GM12872 (cell line): ENCODE measurements at regions not wholly inside any gene's neighbourhood (a gene's known extent, or its start where the extent isn't known, plus 50 kb on each side); places are given as distances from the start of the nearest gene placed in this dataset.

Experiments used
- TF ChIP-seq, protein P1 (sequence below): IDR thresholded peaks from 3 replicates; pipeline ENCODE4 v1.5.1; 2011; ENCODE audit warnings: low read depth, mild to moderate bottlenecking, low read length, moderate library complexity; ENCODE audit not compliant: insufficient read depth

- TF ChIP-seq, protein P1, sequence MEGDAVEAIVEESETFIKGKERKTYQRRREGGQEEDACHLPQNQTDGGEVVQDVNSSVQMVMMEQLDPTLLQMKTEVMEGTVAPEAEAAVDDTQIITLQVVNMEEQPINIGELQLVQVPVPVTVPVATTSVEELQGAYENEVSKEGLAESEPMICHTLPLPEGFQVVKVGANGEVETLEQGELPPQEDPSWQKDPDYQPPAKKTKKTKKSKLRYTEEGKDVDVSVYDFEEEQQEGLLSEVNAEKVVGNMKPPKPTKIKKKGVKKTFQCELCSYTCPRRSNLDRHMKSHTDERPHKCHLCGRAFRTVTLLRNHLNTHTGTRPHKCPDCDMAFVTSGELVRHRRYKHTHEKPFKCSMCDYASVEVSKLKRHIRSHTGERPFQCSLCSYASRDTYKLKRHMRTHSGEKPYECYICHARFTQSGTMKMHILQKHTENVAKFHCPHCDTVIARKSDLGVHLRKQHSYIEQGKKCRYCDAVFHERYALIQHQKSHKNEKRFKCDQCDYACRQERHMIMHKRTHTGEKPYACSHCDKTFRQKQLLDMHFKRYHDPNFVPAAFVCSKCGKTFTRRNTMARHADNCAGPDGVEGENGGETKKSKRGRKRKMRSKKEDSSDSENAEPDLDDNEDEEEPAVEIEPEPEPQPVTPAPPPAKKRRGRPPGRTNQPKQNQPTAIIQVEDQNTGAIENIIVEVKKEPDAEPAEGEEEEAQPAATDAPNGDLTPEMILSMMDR: no peak
Observed at GRCh38 chrX:106281383-106281782, 113.3 kb downstream of the PWWP3B start.

DNA sequence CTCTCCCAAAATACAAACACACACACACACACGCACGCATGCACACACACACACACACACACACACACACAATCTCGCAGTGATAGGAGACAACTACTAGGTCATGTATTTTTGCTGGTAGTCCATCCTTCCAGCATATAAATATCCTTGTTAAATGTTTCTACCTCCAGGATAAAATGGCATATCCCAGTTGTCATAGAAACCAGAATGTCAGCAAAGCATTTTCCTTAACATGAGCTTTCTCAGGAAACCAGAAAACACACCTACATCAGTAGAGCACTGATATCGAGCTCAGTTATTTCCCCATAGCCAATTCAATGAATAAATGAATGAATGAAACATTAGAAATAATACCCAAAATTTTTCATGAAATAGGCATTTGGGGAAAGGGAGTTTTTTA is 115.7 kb downstream of the PWWP3B start:
- TF ChIP-seq, protein P1: no peak

- TF ChIP-seq, protein P1: no peak
Observed at GRCh38 chrX:106284431-106285025, 116.4 kb downstream of the PWWP3B start.

GRCh38 chrX:106286053-106286650 is 118.0 kb downstream of the PWWP3B start:
- TF ChIP-seq, protein P1: no peak

DNA sequence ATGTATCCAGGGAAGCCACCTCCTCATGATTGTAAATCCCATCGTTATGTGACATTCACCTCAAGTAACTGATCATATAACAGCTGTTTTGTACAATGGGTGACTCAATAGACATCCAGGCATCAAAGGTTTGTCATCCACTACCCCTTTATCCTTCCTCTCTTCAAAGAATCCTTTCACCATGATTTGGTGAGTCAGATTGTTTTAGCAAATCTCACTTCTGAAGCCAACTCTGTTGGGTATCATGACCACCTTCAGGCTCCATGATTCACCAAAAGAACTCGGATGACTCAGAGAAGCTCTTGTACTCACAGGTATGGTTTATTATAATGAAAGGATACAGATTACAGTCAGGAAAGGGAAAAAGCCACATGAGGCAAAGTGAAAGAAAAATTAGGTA is 132.1 kb downstream of the PWWP3B start:
- TF ChIP-seq, protein P1: no peak

DNA sequence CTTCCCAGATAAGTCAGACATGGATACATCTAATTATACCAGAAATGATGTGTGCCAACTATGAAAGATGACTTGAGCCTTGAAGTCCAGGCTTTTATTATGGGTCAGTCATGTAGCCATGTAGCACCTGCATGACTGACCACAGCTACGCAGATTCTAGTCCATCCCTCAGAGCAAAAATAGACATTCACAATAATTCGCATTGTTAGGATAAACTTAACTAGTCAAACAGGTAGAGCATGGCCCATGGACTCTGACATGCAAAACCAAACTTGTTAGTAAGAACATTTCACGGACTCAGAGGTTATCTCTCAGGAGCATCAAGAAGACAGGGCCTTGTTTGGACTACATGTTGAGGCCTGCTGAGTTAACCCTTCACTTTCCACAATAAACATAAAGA is 132.6 kb downstream of the PWWP3B start:
- TF ChIP-seq, protein P1: no peak

GRCh38 chrX:106302304-106302703 is 134.2 kb downstream of the PWWP3B start:
- TF ChIP-seq, protein P1: no peak
